ENCODE measurements at regions not wholly inside any gene's neighbourhood (a gene's known extent, or its start where the extent isn't known, plus 50 kb on each side); places are given as distances from the start of the nearest gene placed in this dataset.

- DNase-seq (ENCODE audit: low read depth): no peak
Measured at GRCh38 chr5:135120951-135121350, 86.9 kb upstream of the PITX1 start.

GRCh38 chr5:135119481-135119880 is 85.5 kb upstream of the PITX1 start:
- no peak for DNase-seq (ENCODE audit: low read depth)

GRCh38 chr5:135117590-135117989 is 83.6 kb upstream of the PITX1 start:
- no peak for DNase-seq (ENCODE audit: low read depth)

- no peak for DNase-seq (ENCODE audit: low read depth)
Measured at GRCh38 chr5:135116160-135116561, 82.1 kb upstream of the PITX1 start.

- DNase-seq (ENCODE audit: low read depth): no peak
Measured at GRCh38 chr5:135115591-135115990, 81.6 kb upstream of the PITX1 start.

GRCh38 chr5:135114759-135115158 is 80.7 kb upstream of the PITX1 start:
- no peak for DNase-seq (ENCODE audit: low read depth)

- no peak for DNase-seq (ENCODE audit: low read depth)
Measured at GRCh38 chr5:135112008-135112725, 78.1 kb upstream of the PITX1 start.

GRCh38 chr5:135110785-135111596 is 77.0 kb upstream of the PITX1 start:
- DNase-seq (ENCODE audit: low read depth): no peak

- DNase-seq (ENCODE audit: low read depth): no peak
Measured at GRCh38 chr5:135108992-135109391, 75.0 kb upstream of the PITX1 start.

GRCh38 chr5:135108569-135108968 is 74.5 kb upstream of the PITX1 start:
- no peak for DNase-seq (ENCODE audit: low read depth)

GRCh38 chr5:135107986-135108385 is 74.0 kb upstream of the PITX1 start:
- DNase-seq (ENCODE audit: low read depth): no peak

- DNase-seq (ENCODE audit: low read depth): peak; percentile 22
Measured at GRCh38 chr5:135106610-135107471, 72.8 kb upstream of the PITX1 start.

GRCh38 chr5:135106136-135106535 is 72.1 kb upstream of the PITX1 start:
- DNase-seq (ENCODE audit: low read depth): no peak

- DNase-seq (ENCODE audit: low read depth): no peak
Measured at GRCh38 chr5:135105105-135105484, 71.1 kb upstream of the PITX1 start.

- DNase-seq (ENCODE audit: low read depth): no peak
Measured at GRCh38 chr5:135103575-135103853, 69.5 kb upstream of the PITX1 start.

GRCh38 chr5:135102716-135103574 is 68.9 kb upstream of the PITX1 start:
- no peak for DNase-seq (ENCODE audit: low read depth)

- no peak for DNase-seq (ENCODE audit: low read depth)
Measured at GRCh38 chr5:135100431-135100830, 66.4 kb upstream of the PITX1 start.

- no peak for DNase-seq (ENCODE audit: low read depth)
Measured at GRCh38 chr5:135100011-135100410, 66.0 kb upstream of the PITX1 start.

GRCh38 chr5:135097390-135097789 is 63.4 kb upstream of the PITX1 start:
- DNase-seq (ENCODE audit: low read depth): no peak

GRCh38 chr5:135095871-135096270 is 61.8 kb upstream of the PITX1 start:
- DNase-seq (ENCODE audit: low read depth): no peak

GRCh38 chr5:135095052-135095715 is 61.2 kb upstream of the PITX1 start:
- no peak for DNase-seq (ENCODE audit: low read depth)
